Activated T-helper 1 cell treated with anti-CD3 and anti-CD28 coated beads, Interleukin-12 subunit alpha, Interleukin-12 subunit beta, Interleukin-2, Interleukin-4 antibody, amounts not matched to agents 30 ng/mL and 10 ng/mL and 1 ng/mL, durations not matched to agents 14 hours and 24 hours and 36 hours (primary cell): ENCODE measurements at regions not wholly inside any gene's neighbourhood (a gene's known extent, or its start where the extent isn't known, plus 50 kb on each side); places are given as distances from the start of the nearest gene placed in this dataset.

ENCODE experiments used
- DNase-seq: peaks from one replicate; pipeline ENCODE4 v3.0.0; 2021; ENCODE audit warnings: low spot score
- H3K27ac Mint-ChIP-seq: one replicate; pipeline ENCODE4 v1.8.0; 2021; ENCODE audit warnings: mild to moderate bottlenecking, mixed read lengths
- H3K27me3 Mint-ChIP-seq: one replicate; pipeline ENCODE4 v1.8.0; 2022; ENCODE audit warnings: mild to moderate bottlenecking, moderate library complexity, mixed read lengths; ENCODE audit not compliant: insufficient read depth
- H3K36me3 Mint-ChIP-seq: one replicate; pipeline ENCODE4 v1.8.0; 2021; ENCODE audit warnings: low read depth, mixed read lengths
- H3K4me1 Mint-ChIP-seq: one replicate; pipeline ENCODE4 v1.8.0; 2021; ENCODE audit warnings: low read depth, mixed read lengths
- H3K4me3 Mint-ChIP-seq: one replicate; pipeline ENCODE4 v1.8.0; 2021; ENCODE audit warnings: mild to moderate bottlenecking, moderate library complexity, mixed read lengths
- H3K9me3 Mint-ChIP-seq: one replicate; pipeline ENCODE4 v1.8.0; 2021; ENCODE audit warnings: mixed read lengths
- intact Hi-C: fragments of 100-400 bp; cut with micrococcal nuclease; formaldehyde crosslinking; loops from one replicate; pipeline ENCODE4 v1.15.1; 2024

- intact Hi-C loops: no loop called here
- no peak for DNase-seq
- Mint-ChIP-seq H3K9me3 (no peaks in the 10 kb centered on the region), H3K4me3 (no peak overlapping the region), H3K4me1 (no peaks in the 10 kb centered on the region), H3K27ac (no peak overlapping the region), H3K27me3 (no peaks in the 10 kb centered on the region), H3K36me3 (peaks cover 12% of the 10 kb centered on the region)
Measured at GRCh38 chr11:17129003-17129402, 51.5 kb upstream of the RPS13 start.
